ENCODE measurements at regions not wholly inside any gene's neighbourhood (a gene's known extent, or its start where the extent isn't known, plus 50 kb on each side); places are given as distances from the start of the nearest gene placed in this dataset.
"Not testable (repeated sequence)": the region's sequence is repeated elsewhere in the genome, so short reads cannot be mapped to it uniquely, and the experiment has no call there.

- DNase-seq: no peak
These were observed 52.4 kb upstream of the GNAI1 start for GRCh38 chr7:80082213-80082612.

- no peak for DNase-seq
These were observed 55.7 kb upstream of the GNAI1 start for GRCh38 chr7:80078886-80079285.

GRCh38 chr7:80078159-80078731 is 56.4 kb upstream of the GNAI1 start:
- DNase-seq: no peak

- no peak for DNase-seq
These were observed 64.2 kb upstream of the GNAI1 start for GRCh38 chr7:80070391-80070790.

DNA sequence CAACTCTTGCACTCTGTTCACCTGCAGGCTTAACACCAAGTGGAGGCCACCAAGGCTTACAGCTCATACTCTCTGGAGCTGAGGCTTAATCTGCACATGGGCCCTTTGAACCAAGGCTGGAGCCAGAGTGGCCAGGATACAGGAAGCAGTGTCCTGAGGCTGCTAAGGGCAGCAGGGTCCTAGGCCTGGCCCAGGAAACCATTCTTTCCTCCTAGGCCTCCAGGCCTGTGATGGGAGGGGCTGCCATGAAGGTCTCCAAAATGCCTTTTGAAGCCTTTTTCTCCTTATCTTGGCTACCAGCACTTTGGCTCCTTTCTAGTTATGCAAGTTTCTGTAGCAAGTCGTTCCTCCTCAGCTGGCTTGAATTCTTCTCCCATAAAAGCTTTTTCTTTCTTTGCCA is 68.0 kb upstream of the GNAI1 start:
- no peak for DNase-seq

GRCh38 chr7:80063834-80064233 is 70.8 kb upstream of the GNAI1 start:
- DNase-seq: no peak

- peak; percentile 64 for DNase-seq
These were observed 74.3 kb upstream of the GNAI1 start for GRCh38 chr7:80060218-80060806.

DNA sequence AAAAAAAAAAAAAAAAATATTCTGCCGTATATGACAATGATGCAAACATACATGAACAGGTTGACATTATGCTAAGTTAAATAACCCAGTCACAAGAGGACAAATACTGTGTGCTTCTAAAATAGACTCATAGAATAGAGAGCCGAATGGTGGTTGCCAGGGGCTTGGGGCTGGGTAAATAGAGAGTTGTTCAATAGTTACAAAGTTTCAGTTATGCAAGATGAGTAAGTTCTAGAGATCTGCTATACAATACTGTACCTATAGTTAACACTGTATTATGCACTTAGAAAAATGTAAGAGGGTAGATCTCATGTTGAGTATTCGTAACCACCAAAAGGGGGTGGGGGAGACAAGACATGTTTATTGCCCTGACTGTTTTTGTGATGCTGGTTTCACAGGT is 77.1 kb upstream of the GNAI1 start:
- no peak for DNase-seq

DNA sequence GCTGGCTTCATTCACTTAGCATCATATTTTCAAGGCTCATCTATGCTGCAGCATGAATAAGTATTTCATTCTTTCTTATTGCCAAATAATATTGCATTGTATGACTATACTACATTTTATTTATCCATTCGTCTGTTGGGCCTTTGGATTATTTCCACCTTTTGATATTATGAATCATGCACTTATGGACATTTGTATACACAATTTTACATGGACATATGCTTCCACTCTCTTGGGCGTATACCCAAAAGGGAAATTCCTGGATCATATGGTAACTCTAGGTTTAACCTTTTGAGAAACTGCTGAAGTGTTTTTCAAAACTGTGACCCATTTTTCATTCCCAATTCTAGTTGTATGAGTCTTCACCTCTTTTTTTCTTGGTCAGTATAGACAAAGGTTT is 80.3 kb upstream of the GNAI1 start:
- no peak for DNase-seq

- no peak for DNase-seq
These were observed 81.5 kb upstream of the GNAI1 start for GRCh38 chr7:80053124-80053523.

GRCh38 chr7:80047856-80048459 is 86.7 kb upstream of the GNAI1 start:
- peak; percentile 23 for DNase-seq

DNA sequence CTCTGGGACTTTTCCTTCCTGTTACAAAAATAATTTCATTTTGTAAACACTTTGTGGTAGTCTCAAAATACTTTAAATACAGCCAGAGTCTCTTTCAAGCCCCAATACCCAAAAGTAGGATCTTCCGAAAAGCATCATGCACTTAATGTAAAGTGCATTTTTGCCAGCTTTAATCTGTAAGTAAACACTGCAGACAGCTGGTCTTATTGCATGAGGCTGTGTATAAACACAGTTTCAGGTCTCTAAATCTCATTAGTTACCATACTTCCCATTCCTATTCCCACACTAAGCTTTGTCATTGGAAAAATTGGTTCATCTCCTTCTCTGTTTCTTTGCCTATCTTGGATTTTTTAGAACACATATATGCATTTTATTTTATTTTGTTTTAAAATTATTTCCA is 87.6 kb upstream of the GNAI1 start:
- peak; percentile 90 for DNase-seq

GRCh38 chr7:80044796-80045195 is 89.8 kb upstream of the GNAI1 start:
- DNase-seq: no peak

- no peak for DNase-seq
These were observed 93.9 kb upstream of the GNAI1 start for GRCh38 chr7:80040752-80041151.

GRCh38 chr7:80040335-80040734 is 94.3 kb upstream of the GNAI1 start:
- DNase-seq: no peak

- peak; percentile 40 for DNase-seq
These were observed 95.3 kb upstream of the GNAI1 start for GRCh38 chr7:80039251-80039884.

- DNase-seq: no peak
These were observed 96.9 kb upstream of the GNAI1 start for GRCh38 chr7:80037689-80038088.

- no peak for DNase-seq
These were observed 98.5 kb upstream of the GNAI1 start for GRCh38 chr7:80036107-80036506.

DNA sequence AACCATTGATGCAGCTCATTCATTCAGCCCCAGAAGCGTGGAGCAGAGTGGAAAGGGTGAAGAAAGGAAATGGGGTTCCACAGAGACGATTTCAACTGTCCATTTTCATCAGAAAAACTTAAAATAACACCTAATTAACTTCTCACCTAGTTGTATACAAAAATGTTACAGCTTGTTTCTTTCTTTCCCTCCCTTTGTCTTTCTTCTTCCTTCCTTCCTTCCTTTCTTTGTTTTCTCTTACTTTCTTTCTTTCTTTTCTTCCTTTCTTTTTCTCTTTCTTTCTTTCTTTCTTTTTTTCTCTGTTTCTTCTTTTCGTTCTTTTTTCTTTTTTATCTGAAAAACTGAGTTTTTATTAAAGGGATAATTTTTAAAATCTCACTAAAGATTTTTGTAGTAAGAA is 105.9 kb upstream of the GNAI1 start:
- no peak for DNase-seq

DNA sequence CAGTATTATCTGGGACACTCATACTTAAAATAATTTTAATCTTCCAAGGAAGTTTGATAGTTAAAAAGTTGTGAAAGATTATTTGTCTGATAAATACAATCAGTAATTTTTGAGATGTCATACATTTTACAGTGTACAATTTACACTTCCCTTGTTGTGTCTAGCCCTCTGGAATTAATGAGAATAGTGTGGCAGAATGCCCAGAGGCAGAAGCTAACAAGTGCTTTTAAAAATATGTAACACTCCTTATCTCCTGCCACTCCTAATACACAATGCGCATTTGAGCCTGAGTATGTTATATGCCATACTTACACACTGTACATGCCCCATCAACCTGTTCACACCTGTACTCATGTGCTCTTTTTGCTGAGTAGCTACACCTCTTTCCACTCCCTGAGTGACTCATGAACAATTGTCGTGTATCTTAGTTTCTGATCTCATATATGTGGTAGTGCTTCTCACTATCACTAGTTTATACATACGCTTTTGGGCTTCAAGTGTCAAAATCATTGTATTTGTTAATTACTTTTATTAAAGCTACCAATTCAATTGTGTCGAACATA is 106.9 kb upstream of the GNAI1 start:
- DNase-seq: no peak

DNA sequence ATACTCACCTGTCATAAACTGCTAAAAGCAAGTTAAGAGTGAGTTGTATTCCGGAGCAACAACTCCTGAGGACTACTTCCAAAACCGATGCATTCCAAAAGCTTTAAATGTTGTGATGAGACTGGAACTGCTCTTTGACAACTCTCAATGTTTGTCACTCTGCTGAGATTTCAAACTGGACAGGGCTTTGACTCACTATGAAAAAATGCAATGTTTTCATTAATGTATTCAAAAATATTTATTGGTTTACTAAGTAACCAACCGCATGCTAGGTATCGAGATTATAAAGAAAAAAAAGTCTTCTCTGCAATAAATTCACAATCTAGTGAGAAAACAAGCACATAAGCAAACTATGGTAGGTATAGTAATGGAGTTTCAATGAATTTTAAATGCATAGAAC is 107.9 kb upstream of the GNAI1 start:
- no peak for DNase-seq

- not testable (repeated sequence) for DNase-seq
These were observed 114.4 kb upstream of the GNAI1 start for GRCh38 chr7:80020277-80020676.

DNA sequence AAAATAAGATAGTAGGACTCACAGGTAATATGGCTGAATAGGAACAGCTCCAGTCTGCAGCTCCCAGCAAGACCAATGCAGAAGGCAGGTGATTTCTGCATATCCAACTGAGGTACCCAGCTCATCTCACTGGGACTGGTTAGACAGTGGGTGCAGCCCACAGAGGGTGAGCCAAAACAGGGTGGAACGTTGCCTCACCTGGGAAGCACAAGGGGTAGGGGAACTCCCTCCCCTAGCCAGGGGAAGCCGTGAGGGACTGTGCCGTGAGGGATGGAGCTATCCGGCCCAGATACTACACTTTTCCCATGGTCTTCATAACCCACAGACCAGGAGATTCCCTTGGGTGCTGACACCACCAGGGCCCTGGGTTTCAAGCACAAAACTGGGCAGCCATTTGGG is 114.8 kb upstream of the GNAI1 start:
- DNase-seq: not testable (repeated sequence)
